DMS53 treated with DMSO at 0.1 percent for 48 hours (cell line): ENCODE measurements at regions not wholly inside any gene's neighbourhood (a gene's known extent, or its start where the extent isn't known, plus 50 kb on each side); places are given as distances from the start of the nearest gene placed in this dataset.

ENCODE experiments used
- DNase-seq: peaks from one replicate; lab custom pipeline; 2025; ENCODE audit not compliant: unreplicated experiment; lab: John Stamatoyannopoulos, UW

DNA sequence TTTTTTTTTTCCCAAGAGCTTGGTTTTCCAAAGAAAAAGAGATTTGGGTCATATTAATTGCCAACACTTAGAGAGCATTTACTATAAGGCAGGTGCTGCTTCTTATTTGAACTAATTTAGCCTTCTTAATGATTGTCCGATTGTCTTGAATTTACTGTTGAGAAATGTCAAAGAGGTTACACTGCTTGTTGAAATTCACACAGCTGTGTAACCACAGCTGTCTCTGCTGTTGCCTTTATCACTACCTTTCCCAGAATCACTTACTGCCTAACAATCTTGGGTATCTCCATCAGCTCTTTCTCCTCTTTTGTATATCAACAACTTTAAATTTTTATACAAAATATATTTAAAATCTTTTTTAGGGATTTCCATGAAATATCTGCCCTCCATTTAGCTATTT lies 115.6 kb downstream of the UCHL5 start:
- no peak for DNase-seq

GRCh38 chr1:192945390-192946130 lies 113.6 kb downstream of the UCHL5 start:
- DNase-seq, result no peak

DNA sequence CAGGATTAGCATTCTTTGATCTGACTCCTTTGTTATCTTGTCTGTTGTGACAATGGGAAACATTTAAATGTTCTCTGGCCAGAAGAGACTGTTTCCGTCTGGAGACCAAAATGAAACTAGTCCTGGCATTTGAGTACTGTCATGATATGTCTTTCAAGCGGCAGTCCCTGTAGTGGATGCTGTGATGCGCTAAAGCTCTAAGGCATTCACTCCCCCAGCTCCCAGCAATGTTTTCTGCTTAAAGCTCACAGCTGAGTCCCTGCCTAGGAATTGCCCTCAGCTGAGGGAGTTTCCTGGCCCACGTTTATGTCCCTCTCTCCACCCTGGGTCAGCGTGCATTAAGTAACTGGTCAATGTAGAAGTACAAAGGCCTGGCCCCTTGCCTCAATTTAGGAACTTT lies 109.4 kb downstream of the UCHL5 start:
- DNase-seq, result no peak

- no peak for DNase-seq
Measured at GRCh38 chr1:192950926-192951325, 108.2 kb downstream of the UCHL5 start.

- DNase-seq, result no peak
Measured at GRCh38 chr1:192951691-192952460, 107.3 kb downstream of the UCHL5 start.

GRCh38 chr1:192952646-192953045 lies 106.5 kb downstream of the UCHL5 start:
- DNase-seq, result no peak

DNA sequence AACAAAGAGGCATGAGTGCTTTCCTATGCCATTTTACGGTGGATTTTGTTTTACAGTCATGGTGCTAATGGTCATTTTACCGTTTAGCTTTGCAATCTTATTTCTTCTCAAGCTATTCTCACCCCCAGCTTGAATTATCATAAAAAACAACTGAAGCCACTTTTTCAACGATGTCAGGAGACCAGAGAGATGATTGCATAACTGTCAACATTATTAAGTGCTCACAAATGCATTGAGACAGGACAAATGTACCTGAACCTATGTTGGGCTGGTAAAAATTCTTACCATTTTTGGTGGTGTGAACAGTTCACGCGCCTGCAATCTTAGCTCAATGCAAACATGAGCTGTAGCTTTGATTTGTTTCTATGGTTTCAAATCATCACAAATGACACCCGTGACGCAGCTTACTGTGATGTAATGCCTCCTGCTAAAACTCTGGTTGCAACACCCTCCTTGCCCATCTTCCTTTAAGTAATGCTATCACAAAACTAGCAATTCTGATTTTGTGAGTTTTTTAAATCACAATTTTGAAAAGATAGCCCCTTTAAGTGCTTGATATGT lies 104.4 kb downstream of the UCHL5 start:
- DNase-seq, result no peak

- no peak for DNase-seq
Measured at GRCh38 chr1:192958350-192958749, 100.8 kb downstream of the UCHL5 start.

DNA sequence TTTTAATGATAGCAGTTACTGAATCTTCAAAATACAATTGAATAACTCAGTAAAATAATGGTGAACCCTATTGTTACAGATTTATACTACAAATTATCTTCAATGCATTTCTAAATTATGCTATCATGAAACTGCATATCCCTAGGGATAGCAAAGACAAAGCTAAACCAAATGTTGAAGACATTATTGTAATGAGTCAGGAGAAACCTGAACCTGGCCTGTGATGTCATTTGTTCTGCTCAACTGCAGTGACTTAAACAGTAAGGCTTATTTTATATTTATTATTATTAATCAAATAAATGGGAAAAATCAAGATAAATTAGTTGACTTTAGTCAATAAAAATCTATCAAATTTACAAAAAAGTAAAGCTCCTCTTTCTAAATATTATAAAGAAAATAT lies 100.3 kb downstream of the UCHL5 start:
- DNase-seq, result no peak

GRCh38 chr1:192959657-192960186 lies 99.4 kb downstream of the UCHL5 start:
- DNase-seq, result no peak
